NOMO-1 treated with dmso at 0.1 percent for 144 hours (cell line): ENCODE measurements at regions not wholly inside any gene's neighbourhood (a gene's known extent, or its start where the extent isn't known, plus 50 kb on each side); places are given as distances from the start of the nearest gene placed in this dataset.

Experiments
- DNase-seq: peaks from one replicate; lab custom pipeline; 2025; ENCODE audit not compliant: unreplicated experiment; lab: John Stamatoyannopoulos, UW

- peak; percentile 42 for DNase-seq
These were observed 158.1 kb upstream of the B3GAT2 start for GRCh38 chr6:71114986-71115385.

GRCh38 chr6:71119560-71119959 is 162.7 kb upstream of the B3GAT2 start:
- DNase-seq: no peak

DNA sequence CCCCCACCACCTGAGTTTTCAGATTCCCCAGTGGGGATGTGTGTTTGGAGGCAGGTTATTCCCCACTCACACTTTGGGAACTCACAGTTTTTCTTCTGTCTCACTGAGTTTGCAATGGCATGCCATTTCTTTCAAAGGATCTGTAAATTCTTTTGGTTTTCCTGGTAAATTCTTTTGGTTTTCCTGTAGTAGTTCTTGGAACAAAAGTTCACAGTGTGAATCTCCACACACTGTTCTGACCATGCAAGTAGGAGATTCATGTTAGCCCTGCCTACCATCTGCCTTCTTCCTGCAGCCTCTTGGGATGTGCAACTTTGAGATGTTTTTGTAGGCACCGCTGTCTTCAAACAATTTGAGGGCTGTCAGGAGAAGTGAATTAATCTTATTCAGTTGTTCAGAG is 165.6 kb upstream of the OGFRL1 start:
- DNase-seq: no peak

GRCh38 chr6:71124340-71124739 is 164.3 kb upstream of the OGFRL1 start:
- no peak for DNase-seq

- DNase-seq: no peak
These were observed 163.4 kb upstream of the OGFRL1 start for GRCh38 chr6:71125216-71125615.

DNA sequence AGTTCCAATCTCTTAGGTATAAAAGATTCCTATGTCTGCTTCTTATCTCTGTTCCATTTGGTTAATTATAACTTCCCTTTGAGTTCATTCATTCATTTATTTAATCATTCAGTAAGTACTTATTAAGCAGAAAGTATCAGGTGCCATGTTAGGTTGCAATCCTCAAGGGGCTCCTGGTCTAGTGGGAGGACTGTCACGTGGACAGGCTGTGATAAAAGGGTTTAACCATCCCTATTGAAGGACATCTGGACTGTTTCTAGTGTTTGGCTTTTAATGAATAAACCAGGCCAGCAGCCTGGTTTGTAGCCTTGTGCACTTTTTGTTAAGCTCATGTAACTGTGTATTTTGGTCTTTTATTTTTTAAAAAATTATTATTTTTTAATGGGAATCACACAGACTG is 162.1 kb upstream of the OGFRL1 start:
- no peak for DNase-seq

DNA sequence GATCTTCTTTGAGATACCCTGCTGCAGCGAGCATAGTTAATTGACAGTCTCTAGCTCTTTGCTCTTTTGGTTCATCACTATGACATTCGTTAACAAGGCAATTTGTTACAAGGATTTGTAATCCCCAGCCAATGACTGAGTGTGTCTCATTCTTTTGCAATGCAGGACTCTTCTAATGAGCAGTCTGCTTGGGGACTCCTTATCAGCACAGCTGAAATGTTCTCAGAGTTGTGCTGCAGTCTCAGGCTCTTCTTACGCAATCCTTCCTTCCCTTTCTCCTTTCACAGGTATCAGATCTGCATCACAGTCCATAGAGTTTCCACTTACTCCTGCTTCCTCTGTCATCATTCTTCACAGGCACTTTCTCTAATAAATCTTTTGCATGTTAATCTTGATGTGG is 161.2 kb upstream of the OGFRL1 start:
- DNase-seq: no peak

DNA sequence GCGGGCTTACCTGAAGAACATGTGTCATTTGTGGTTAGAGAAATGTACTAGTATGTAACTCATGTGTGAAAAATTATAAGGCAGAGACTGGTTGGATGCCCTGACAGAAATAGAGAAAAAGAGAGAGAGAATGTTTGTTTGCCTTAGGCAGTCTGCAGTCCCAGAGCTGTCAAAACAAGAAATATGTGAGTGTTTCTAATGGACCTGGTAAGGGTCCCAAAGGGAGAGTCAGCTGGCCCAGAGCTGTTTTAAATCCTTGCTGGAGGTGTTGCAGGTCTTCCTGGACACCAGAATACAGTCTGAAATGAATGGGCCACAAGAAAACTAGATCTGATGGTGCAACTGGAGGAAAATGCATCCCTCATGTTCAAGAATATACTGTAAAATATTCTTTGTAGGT is 158.3 kb upstream of the OGFRL1 start:
- DNase-seq: no peak

DNA sequence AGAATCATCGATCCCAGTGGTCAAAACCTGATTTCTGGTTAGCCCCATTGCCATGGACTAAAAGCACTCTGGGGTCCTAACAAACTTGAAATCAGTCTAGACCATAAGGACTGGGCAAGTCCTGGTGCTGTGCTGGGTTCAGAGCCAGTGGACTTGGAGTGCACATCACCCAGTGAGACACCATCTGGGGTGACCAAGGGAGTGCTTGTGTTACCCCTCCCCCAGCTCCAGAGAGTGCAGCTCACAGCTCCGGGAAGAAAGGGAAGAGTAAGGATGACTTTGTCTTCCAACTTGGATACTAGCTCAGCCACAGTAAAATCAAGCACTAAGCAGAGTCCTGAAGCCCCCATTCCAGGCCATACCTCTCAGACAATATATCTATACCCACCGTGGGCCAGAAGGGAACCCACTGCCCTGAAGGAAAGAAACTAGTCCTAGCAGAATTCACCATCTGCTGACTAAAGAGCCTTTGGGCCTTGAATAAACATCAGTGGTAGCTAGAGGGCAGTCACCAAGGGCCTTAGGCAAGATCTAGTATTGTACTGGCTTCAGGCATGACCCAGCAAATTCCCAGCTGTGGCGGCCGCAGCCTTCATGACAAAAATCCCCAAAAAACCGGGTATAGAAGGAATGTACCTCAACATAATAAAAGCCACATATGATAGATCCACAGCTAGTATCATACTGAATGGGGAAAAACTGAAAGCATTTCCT is 153.5 kb upstream of the OGFRL1 start:
- DNase-seq: no peak

- no peak for DNase-seq
These were observed 150.6 kb upstream of the OGFRL1 start for GRCh38 chr6:71137973-71138372.

- no peak for DNase-seq
These were observed 150.2 kb upstream of the OGFRL1 start for GRCh38 chr6:71138376-71138775.

GRCh38 chr6:71139249-71139648 is 149.4 kb upstream of the OGFRL1 start:
- no peak for DNase-seq

- DNase-seq: no peak
These were observed 134.8 kb upstream of the OGFRL1 start for GRCh38 chr6:71153755-71154325.

GRCh38 chr6:71157345-71157744 is 131.3 kb upstream of the OGFRL1 start:
- no peak for DNase-seq

GRCh38 chr6:71164890-71165289 is 123.7 kb upstream of the OGFRL1 start:
- no peak for DNase-seq

DNA sequence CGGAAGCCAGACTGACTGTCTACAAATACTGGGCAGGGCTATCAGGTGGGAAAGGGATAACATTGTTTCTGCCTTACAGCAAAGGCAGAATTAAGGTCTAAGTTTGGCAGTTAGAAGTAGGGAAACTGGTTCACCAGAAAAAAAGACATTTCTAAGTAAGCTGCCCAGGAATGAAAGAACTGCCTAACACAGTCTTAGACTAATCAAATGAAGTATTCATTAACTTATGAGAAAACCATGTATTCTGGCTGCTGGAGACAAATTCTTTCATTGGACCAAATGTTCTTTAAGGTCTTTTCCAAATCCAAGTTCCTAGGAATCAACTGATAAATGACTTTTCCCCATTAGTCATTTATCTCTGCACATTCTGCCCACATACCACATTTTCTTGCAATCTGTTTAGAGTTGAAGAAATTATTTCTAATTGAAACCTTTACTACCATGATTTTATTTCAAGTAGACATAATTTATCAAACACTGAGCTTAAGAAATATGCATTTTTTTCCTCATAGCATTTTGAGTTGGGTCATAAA is 120.3 kb upstream of the OGFRL1 start:
- no peak for DNase-seq

DNA sequence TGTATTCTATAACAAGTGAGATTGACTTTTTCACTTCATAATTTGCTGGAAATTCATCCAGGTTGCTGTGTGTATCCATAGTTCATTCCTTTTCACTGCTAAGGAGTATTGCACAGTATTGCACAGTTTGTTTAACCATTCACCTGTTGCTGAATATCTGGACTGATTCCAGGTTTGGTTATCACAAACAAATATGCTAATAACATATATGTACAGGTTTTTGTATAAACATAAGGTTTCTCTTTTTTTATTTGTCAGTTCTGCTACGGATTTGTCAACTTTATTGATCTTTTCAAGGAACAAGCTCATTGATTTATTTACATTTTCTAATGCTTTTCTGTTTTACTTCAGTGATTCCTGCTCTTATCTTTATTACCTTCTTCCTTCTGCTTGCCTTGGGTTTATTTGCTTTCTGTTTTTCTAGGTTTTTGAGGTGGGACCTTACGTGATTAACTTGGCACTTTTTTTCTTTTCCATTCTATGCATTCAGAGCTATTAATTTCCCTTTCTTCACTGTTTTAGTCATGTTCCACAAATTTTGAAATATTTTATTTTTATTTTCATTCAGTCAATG is 117.0 kb upstream of the OGFRL1 start:
- no peak for DNase-seq

- no peak for DNase-seq
These were observed 109.2 kb upstream of the OGFRL1 start for GRCh38 chr6:71179249-71179885.

DNA sequence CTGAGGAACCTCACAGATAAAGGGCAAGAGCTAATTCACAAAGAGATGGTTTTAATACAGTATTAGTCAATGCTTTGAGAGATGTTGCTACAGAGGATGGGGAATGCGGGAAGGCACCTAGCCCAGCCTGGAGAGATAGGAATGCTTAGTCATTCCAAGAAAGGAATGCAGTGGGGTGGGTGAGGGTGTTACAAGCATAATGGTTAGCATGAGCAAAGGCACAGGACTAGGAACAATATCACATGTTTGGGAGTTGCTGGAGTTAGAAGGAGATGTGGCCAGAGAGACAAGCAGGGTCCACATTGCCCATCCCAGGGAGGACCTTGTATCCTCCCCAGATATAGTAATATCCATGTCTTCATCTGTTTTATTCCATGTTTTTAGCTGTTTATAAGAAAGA is 107.0 kb upstream of the OGFRL1 start:
- no peak for DNase-seq

- no peak for DNase-seq
These were observed 101.5 kb upstream of the OGFRL1 start for GRCh38 chr6:71187141-71187540.

- no peak for DNase-seq
These were observed 97.8 kb upstream of the OGFRL1 start for GRCh38 chr6:71190809-71191208.

DNA sequence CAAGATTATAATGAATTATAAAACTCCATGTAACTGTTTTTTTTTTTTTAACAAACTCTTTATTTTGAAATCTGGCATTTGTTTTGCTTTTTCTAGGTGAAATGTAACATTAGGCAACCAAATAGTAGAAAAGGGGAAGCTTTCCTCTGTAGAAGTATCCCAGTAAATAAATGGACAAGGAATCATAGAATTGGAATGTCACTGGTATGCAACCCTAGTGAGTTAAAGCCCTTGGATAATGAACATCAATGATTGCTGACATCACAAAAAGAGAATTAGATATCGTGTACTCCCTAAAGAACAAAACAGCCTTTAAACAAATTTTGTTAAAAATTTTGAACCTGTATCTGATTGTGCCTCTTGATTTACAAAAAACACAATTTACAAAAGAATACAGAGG is 93.9 kb upstream of the OGFRL1 start:
- no peak for DNase-seq
